ENCODE measurements at regions not wholly inside any gene's neighbourhood (a gene's known extent, or its start where the extent isn't known, plus 50 kb on each side); places are given as distances from the start of the nearest gene placed in this dataset.

DNA sequence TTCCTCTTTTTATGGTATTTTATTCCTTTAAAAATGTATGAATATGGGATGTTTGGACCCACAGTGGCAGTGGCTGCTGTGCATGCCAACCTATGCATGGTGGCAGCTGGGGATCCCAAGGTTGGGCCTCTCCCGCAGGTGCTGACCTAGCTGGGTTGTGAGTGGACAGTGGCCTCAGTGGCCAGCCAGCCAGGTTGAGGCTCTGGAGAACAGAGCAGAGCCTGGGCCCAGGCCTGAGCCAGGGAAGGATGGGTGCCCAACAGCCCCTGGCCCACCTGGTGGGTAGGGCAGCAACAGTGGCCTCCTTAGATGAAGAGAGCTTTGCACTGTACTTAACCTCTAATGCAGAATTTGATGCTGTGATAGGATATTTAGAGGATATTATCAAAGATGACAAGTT, 624.8 kb downstream of the CHSY3 start:
- TF ChIP-seq, protein P1, sequence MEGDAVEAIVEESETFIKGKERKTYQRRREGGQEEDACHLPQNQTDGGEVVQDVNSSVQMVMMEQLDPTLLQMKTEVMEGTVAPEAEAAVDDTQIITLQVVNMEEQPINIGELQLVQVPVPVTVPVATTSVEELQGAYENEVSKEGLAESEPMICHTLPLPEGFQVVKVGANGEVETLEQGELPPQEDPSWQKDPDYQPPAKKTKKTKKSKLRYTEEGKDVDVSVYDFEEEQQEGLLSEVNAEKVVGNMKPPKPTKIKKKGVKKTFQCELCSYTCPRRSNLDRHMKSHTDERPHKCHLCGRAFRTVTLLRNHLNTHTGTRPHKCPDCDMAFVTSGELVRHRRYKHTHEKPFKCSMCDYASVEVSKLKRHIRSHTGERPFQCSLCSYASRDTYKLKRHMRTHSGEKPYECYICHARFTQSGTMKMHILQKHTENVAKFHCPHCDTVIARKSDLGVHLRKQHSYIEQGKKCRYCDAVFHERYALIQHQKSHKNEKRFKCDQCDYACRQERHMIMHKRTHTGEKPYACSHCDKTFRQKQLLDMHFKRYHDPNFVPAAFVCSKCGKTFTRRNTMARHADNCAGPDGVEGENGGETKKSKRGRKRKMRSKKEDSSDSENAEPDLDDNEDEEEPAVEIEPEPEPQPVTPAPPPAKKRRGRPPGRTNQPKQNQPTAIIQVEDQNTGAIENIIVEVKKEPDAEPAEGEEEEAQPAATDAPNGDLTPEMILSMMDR (IDR thresholded peaks at IDR 0.05; ENCODE audit: low read depth, low read length), result no peak
- DNase-seq (ENCODE audit: low read depth in 2 of 2), result no peak
- no peak overlapping the region for H3K4me3 ChIP-seq (replicated peaks in 1 of 2; ENCODE audit: low read depth in 2 of 2, low read length in 2 of 2)

DNA sequence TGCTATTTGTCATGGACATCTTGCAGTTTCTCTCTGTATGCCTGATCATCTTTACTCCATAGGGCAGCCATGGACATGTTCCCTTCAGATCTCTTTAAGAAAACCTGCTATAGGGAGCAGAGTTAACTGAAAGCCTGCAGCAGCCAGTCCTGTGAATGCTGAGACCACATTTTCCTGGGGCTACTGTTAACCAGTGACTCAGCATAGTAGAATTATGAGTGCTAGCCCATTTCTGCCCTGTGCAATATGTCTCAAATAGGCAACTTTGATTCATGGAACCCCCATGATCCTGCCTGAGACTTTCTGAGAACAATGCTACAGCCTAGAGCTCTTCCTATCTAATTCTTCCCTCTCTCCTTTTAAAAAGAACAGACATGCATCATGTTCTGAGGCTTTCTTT, 624.2 kb downstream of the CHSY3 start:
- DNase-seq (ENCODE audit: low read depth in 2 of 2), result peak; percentile 27 to 74
- H3K4me3 ChIP-seq (replicated peaks in 1 of 2; ENCODE audit: low read depth in 2 of 2, low read length in 2 of 2), result no peak overlapping the region
- TF ChIP-seq, protein P1 (IDR thresholded peaks at IDR 0.05; ENCODE audit: low read depth, low read length), result no peak

DNA sequence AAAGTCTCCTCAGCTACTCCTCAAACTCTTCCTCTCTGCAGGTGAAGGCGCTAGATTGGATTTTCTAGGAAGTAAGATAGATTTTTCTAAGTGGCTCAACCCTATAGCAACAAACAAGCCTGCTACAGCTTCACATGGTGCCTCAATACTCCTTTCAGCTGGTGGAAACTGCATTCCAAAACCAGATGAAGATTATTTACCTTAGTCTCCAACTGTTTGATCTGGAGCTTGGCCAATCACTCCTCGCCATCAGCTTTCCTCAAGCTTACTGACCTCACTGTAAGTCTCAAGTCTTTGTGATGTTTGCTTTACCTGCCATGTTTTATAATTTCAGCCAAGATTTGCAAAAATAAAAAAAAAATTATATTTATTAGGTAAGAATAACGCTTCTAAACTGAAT, 622.4 kb downstream of the CHSY3 start:
- H3K4me3 ChIP-seq (replicated peaks in 1 of 2; ENCODE audit: low read depth in 2 of 2, low read length in 2 of 2), result no peak overlapping the region
- TF ChIP-seq, protein P1 (IDR thresholded peaks at IDR 0.05; ENCODE audit: low read depth, low read length), result no peak
- DNase-seq (ENCODE audit: low read depth in 2 of 2), result peak in 1 of 2 donors; percentile 25

DNA sequence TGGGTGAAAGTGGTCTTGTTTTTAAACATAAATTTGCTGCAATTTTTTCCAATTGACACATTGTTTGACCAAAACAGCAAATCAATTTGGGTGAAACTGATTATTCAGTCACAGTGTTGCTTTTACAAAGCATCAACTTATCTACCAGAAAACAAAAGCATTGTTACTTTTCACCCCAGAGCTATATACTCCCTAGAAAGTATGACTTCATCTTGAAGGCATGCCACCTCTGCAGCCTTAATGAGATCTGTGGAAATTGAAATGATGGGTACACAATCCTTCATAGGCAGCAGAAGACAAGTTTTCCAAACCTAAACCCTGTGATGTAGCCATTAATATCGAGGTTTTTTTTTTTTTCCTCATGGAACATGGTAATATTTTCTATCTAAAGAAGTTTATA, 615.9 kb downstream of the CHSY3 start:
- DNase-seq (ENCODE audit: low read depth in 2 of 2), result peak; percentile 14 to 42
- H3K4me3 ChIP-seq (replicated peaks in 1 of 2; ENCODE audit: low read depth in 2 of 2, low read length in 2 of 2), result no peak overlapping the region
- TF ChIP-seq, protein P1 (IDR thresholded peaks at IDR 0.05; ENCODE audit: low read depth, low read length), result no peak

DNA sequence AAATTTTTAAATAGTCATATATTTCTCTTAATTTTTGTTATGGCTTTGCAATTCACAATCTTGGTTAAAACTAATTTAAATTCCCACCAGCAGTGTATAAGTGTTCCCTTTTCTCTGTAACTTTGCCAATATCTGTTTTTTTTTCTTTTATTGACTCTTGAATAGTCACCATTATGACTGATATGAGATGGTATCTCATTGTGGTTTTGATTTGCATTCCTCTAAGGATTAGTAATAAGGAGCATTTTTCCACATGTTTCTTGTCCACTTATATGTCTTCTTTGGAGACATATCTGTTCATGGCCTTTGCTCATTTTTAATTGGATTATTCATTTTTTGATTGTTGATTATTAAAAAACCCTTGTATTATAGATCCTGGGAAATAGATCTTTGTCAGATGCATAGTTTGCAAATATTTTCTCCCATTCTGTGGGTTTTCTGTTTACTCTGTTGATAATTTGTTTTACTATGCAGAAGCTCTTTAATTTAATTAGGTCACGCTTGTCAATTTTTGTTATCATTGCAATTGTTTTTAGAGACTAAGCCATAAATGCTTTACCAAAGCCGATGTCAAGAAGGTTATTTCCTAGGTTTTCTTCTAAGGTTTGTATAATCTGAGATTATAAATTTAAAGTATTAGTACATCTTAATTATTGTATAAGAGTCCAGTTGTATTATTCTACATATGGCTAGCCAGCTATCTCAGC, 610.9 kb downstream of the CHSY3 start:
- peak; percentile 32 to 85 for DNase-seq (ENCODE audit: low read depth in 2 of 2)

DNA sequence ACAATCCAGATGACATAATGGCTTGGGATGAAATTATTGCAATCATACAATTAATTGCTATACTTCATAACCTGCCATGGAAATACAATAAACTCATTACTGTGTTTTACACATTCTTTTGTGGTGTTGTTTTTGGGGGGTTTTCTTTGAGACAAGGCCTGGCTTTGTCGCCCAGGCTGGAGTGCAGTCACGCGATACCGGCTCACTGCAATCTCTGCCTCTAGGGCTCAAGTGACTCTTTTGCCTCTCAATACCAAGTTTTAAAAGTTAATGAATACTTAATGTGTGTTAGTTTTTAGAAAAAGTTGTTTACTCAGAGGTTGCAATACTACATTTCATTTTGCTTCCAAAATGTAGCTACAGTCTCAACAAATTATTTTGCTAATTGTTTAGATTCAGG, 598.4 kb downstream of the CHSY3 start:
- DNase-seq (ENCODE audit: low read depth in 2 of 2), result no peak
- H3K4me3 ChIP-seq (replicated peaks in 1 of 2; ENCODE audit: low read depth in 2 of 2, low read length in 2 of 2), result no peak overlapping the region
- TF ChIP-seq, protein P1 (IDR thresholded peaks at IDR 0.05; ENCODE audit: low read depth, low read length), result no peak

More for the DNA sequence above, 610.9 kb downstream of the CHSY3 start:
- H3K4me3 ChIP-seq (replicated peaks in 1 of 2; ENCODE audit: low read depth in 2 of 2, low read length in 2 of 2), result no peak overlapping the region
- TF ChIP-seq, protein P1 (IDR thresholded peaks at IDR 0.05; ENCODE audit: low read depth, low read length), result no peak

Measured in cardiac fibroblast (primary cell).